ENCODE measurements at regions not wholly inside any gene's neighbourhood (a gene's known extent, or its start where the extent isn't known, plus 50 kb on each side); places are given as distances from the start of the nearest gene placed in this dataset.

DNA sequence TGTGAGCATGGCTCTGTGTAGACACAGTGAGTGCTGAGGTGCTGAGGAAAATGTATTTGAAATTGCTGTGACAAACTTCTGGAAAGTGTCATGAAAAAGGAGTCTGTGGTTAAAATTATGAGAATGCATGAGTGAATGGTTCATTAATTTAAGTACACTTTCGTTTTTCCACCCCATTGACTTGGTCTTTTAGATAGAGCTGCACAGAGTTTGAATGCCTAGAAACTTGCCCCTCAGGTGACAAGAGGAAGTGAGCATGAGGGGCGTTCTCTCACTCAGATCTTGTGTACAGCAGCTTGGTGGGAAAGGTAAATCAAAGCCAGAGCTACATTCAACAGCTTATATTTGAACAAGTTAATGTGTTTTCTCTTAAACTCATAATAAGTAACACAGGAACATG, 296.8 kb downstream of the WDR72 start:
- no peak for DNase-seq (ENCODE audit: low spot score)

DNA sequence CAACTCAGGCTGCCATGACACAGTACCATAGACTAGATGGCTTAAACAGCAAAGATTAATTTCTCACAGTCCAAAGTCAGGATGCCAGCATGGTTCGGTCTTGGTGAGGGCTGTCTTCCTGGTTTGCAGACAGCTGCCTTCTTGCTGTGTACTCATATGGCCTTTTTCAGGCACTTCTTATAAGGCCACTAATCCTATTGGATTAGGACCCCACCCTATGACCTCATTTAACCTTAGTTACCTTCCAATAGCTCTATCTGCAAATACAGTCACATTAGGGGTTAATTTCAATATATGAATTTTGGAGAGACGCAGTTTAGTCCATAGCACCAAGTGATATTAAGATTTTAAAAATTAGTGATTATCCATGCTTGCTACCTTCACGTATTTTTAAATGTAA, 297.8 kb downstream of the WDR72 start:
- DNase-seq (ENCODE audit: low spot score): no peak

DNA sequence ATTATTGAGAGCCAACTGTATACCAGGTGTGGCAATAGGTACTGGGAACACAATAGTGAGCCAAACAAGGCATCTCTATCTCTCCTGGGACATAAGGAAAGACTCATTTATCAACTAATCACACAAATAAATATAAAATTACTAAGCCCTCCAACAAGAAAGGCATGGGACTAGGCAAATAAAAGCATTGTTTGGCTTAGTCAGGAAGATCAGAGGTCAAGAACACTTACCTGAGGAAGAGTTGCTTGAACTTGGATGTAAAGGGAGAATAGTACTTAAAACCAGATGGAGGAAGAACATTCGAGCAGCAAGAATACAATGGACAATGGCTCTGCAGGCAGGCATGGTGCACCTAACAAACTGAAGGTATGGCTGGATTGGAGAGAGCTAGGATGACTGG, 300.7 kb downstream of the WDR72 start:
- DNase-seq (ENCODE audit: low spot score): no peak

GRCh38 chr15:53457479-53457878, 302.0 kb downstream of the WDR72 start:
- DNase-seq (ENCODE audit: low spot score): no peak

DNA sequence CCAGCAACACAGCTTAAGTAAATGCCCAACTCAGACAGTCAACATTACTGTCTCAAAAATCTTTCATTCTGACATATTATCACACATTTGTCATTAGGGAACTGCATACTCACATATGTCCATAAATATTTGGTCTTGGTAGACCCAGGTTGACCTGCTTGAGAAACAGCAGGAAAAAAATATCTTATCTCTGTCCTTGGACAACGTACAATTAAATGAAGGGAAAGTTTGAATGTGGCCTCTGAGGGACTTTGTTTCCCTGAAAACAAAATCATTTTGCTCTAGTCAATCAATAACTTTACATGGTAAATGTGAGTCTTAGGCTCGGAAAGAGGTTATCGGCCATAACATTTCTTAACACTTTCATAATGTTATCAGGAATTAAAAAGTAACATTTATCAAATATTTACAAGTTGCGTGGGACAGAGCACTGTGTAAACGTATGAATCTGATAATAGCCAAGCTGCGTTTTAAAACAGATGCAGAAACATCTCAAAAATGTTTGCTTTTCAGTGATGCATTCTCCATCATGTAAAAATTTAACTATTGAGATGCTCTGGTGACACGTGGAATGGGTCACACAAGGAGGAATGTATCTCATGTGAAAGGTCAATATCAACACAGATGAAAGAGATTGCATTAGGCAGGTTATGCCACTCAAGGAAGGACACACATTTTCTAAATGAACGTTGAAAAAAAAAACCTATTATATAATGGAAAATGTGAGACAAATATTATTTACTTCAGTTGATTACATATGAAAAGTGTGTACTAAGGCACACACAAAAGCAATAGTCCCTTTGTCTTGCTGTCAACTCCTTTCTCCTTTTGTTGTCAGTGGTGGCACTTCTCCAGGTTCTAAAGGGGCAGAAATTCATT, 304.4 kb downstream of the WDR72 start:
- no peak for DNase-seq (ENCODE audit: low spot score)

DNA sequence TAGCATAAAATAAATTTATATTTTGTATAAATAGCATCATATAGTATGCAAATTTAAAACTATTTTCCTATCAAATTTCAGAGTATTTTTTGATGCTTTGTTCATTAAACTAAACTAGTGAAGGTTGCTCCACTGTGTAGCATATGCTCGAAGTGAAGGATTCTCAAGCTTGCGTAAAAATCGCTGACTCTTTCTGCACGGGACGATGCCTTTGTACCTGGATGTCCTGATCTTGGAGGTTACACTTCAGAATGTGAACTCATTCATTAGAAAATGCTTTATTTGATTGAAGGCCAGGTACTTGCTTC, 305.0 kb downstream of the WDR72 start:
- DNase-seq (ENCODE audit: low spot score): no peak

GRCh38 chr15:53453253-53454105, 306.0 kb downstream of the WDR72 start:
- DNase-seq (ENCODE audit: low spot score): no peak

- DNase-seq (ENCODE audit: low spot score): no peak
Measured at GRCh38 chr15:53448232-53449015, 311.0 kb downstream of the WDR72 start.

DNA sequence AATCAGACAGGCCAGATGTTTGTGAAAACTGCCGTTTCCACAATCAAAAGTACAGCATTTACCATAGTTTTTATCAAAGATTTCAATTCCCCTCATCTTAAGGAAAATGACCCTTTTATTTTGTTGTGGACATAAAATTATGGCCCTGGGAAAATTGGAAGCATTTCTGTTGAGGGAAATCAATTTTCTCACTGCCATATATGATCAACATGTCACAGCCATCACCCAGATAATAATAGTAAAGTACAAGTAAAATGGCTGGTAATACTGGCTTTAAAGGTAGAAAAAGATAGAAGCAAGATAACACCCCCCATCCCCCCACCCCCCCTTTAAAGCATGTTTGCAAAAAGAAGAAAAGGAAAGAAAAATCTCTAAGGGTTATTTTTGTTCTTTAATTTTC, 311.7 kb downstream of the WDR72 start:
- DNase-seq (ENCODE audit: low spot score): no peak

DNA sequence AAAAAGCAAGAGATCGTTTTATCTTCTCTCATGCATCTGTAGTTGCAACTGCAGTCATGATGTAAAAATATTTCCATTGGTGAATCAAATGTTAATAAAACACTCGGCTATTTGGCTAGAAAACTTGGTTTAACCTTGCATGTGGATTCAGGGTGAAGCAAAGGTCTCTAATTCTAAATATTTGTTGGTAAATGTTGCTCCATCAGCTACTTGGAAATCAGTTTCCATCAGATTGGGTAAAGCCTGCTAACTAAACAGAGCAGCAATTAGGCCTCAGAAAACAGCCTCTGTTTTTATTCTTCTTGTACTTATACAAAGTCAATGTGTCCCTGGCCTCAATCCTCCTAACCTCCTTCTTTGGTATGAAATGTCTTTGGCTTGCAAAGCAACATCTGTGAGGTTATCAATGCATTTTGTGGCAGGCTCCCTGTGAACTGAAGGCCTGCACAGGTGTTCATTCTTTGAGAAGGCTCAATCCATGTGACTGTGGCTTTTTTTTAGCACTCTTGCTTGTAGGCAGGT, 312.3 kb downstream of the WDR72 start:
- no peak for DNase-seq (ENCODE audit: low spot score)

- DNase-seq (ENCODE audit: low spot score): no peak
Measured at GRCh38 chr15:53446376-53446775, 313.1 kb downstream of the WDR72 start.

- DNase-seq (ENCODE audit: low spot score): no peak
Measured at GRCh38 chr15:53445531-53445930, 313.9 kb downstream of the WDR72 start.

DNA sequence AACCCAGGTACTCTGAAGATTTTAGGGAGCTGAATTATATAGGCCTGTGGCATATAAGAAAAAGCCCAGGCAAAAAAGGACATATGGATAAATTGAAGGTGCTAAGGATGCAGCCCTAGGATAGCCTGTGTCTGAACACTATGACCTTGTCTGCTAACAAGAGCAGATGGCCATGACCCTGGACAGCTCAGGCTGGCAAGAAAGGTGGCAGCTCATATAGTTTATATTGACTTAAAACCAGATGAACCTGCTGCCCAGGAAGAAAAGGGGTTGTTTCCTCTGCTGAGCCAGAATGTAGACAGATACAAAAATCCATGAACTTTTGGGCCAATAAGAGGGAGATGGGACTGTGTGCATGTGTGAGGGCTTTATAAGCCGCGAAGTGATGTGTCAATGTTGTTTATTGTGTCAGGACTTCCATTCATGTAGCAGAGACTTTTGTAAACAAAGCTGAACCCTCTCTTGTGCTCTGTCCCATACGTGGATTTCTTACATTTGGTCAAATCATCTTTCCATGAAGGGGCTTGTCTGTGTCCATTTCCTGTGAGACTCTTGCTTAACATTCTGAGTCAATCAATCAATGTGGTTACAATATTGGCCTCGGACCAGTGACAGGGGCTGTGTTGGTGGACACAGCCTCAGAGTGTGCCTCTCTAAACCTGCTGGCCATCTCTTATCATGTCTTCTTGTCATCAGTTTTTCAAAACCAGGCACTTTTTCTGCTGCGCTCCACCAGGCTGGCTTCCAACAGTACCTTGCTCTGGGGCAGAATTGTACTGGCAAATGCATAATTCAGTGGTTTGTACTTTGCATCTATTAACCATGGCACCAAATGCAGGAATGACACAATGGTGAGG, 321.2 kb downstream of the WDR72 start:
- no peak for DNase-seq (ENCODE audit: low spot score)

- DNase-seq (ENCODE audit: low spot score): no peak
Measured at GRCh38 chr15:53437366-53437765, 322.1 kb downstream of the WDR72 start.

DNA sequence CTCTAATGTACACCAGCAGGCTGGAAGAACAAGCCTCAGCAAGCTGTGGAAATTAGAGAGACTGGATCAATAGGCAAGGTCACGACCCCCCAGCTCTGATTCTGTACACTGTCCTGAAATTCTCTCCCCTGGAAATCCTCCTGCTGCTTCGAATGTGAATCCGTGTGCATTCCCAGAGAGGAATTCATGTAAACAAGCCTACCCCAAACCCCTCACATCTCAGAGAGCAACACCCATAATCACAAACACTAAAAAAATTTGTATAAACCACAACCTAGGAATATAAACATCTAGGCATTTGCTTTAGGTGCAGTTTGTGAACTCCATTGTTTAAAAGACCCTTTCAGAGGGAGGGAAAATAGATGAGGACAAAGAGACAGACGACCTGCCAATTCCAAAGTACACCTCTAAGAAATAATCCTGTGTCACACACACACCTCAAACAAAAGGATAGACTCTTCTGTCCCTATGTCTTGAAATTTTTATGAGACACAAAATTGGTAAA, 325.2 kb downstream of the WDR72 start:
- no peak for DNase-seq (ENCODE audit: low spot score)

- no peak for DNase-seq (ENCODE audit: low spot score)
Measured at GRCh38 chr15:53416219-53416940, 343.1 kb downstream of the WDR72 start.

- no peak for DNase-seq (ENCODE audit: low spot score)
Measured at GRCh38 chr15:53414167-53414566, 345.3 kb downstream of the WDR72 start.

DNA sequence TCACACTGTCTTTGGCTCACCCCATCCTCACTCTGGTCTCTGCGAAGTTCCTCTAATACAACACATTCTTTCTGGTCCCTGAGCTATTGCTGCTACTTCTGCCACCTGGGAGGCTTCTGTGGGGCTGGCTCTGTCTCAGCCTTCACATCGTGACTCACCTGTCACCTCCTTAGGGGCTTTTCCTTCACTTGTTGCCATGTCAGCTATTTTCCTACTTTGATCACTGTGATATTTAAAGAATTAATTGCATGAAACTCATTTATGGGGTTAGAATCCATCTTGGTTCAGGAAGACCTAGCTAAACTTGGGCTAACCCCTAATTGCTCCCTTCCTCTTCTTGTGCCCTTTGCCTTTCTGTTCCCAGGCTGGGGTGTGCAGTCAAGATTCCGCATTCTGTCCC, 346.9 kb downstream of the WDR72 start:
- no peak for DNase-seq (ENCODE audit: low spot score)

DNA sequence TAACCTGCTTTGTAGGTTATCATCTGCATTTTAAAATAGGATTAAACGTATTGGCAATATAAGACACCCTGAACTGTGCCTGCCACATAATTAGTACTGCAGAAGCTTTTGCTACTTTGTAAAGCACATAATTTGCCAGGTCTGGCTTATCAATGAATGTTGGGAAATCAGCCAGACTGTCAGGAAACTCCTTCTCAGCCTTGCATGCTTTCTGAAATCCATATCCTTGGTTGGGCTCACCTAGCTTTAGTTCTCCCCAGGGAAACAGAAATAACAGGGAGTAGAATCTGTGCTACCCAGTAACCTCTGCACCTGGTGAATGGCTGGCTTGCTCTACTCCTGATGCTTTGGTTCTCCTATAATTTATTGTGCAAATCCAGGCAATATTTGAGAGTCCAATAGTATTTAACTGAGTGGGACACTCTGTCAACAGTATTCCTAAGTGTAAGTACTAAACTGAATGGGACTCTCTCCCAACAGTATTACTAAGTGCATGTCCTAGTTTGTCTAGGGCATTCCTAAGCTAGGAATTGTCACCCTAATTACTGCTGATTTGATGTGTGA, 354.5 kb downstream of the WDR72 start:
- DNase-seq (ENCODE audit: low spot score): no peak

- DNase-seq (ENCODE audit: low spot score): no peak
Measured at GRCh38 chr15:53401503-53401902, 358.0 kb downstream of the WDR72 start.
